ENCODE measurements at regions not wholly inside any gene's neighbourhood (a gene's known extent, or its start where the extent isn't known, plus 50 kb on each side); places are given as distances from the start of the nearest gene placed in this dataset.
A peak's percentile ranks its signal among the peaks of the same experiment; 100 is the strongest.

DNA sequence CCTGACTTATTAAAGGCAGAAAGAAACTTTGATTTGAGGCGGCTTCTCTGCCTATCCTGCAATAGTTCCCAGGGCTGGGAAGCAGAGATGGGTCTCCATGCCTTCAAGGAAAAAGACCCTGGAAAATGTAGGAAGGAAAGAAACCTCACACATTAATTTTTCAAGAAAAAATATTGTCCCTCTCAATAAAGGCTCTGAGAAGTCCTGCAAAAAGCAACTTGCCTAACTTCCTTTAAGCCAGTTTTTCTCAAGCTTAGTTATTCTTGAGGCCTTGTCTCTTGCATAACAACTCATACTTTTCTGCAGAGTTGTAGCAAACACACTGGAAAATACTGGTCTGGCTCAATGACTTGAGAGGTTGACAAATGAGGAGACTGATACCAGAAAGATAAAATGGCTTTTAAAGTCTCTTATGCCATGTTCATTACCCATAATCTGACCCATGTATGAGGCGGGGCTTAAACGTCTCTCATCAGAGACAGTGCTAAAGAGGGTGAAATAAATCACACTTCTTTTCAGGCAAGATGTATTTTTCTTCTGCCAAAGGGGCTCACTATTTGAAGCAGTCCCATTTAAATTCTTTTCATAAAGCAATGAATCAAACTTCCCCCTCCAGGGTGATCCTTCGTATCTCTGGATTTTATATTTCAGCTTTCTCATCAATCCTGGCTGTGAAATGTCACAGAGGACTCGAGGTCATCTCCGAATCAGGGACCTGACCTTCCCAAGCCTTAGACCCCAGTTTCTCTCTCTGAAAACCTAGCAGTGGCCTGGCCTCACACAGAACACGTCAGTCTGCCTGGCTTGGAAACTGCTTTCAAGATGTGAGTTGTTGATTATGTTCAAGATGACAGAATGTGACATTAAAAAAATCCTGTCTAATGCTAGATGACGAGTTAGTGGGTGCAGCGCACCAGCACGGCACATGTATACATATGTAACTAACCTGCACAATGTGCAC, 82.3 kb upstream of the KCNG1 start:
- Histone ChIP-seq H3K4me3 (ENCODE audit: low read length) (no peak overlapping the region), H3K79me2 (ENCODE audit: low read length) (no peaks in the 10 kb centered on the region), H3K36me3 (ENCODE audit: insufficient read depth, low read length) (no peaks in the 10 kb centered on the region), H3K27me3 (ENCODE audit: low read length) (no peaks in the 10 kb centered on the region), H2AFZ (ENCODE audit: low read length) (no peak overlapping the region), H3K9me3 (ENCODE audit: low read length) (no peaks in the 10 kb centered on the region), H3K9me2 (replicated peaks; ENCODE audit: insufficient read depth, low read length) (no peaks in the 10 kb centered on the region), H4K20me1 (ENCODE audit: insufficient read depth, low read depth, low read length) (no peaks in the 10 kb centered on the region), H3K9ac (ENCODE audit: low read length) (no peak overlapping the region), H3K27ac (ENCODE audit: low read length) (no peak overlapping the region), H3K4me2 (ENCODE audit: low read depth, low read length, poor library complexity, severe bottlenecking) (no peak overlapping the region), H3K4me1 (ENCODE audit: low read length) (no peaks in the 10 kb centered on the region)
- no peak for DNase-seq

DNA sequence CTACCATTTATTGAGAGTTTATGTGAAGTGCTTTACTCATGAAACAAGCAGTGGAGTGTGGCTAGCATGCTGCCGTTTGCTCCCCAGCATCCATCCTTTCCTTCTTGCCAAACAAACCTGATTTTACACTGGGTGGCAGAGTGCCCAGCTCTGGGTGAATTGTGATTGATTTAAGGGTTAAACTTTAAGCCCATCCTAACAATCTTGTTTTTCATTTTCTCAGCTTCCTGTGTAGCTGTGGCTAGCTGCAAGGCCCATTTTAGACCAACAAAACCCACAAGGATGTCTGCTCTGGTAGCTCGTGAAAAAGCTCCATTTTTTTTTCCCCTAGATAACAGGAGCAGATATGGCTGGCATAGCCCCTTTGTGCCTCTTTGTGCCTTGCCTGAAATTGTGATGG, 77.7 kb upstream of the KCNG1 start:
- H2AFZ ChIP-seq (ENCODE audit: low read length), result no peak overlapping the region
- no peak overlapping the region for H3K4me3 ChIP-seq (ENCODE audit: low read length)

DNA sequence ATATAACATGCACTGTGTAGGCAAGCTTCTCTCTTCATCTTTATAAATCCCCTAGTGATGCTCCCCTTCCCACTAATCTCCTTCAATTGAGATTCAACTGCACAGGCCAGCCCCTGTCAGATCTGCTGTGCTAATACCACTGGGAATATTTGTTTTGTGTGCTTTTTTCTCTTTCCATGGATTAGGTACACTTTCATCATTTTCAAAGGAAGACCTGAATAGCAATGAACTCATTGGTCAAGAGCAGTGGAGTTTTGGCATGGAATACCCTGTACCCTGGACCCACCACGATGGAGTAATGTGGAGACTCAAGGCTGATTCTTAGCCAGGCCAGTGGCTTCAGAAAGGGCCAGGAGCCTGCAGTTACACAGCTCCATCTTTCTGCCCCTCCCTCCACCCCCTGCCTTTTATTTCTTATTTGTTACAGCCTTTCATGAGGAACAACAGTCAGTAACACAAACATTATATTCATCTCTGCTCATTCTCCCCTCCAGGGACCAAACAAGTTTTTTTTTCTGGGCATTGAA, 75.4 kb upstream of the KCNG1 start:
- no peaks in the 10 kb centered on the region for H4K20me1 ChIP-seq (ENCODE audit: insufficient read depth, low read depth, low read length)
- H3K27me3 ChIP-seq (ENCODE audit: low read length), result no peaks in the 10 kb centered on the region
- no peak overlapping the region for H3K27ac ChIP-seq (ENCODE audit: low read length)
- DNase-seq, result no peak
- no peaks in the 10 kb centered on the region for H3K36me3 ChIP-seq (ENCODE audit: insufficient read depth, low read length)
- H3K4me2 ChIP-seq (ENCODE audit: low read depth, low read length, poor library complexity, severe bottlenecking), result no peak overlapping the region
- no peaks in the 10 kb centered on the region for H3K79me2 ChIP-seq (ENCODE audit: low read length)
- H3K9ac ChIP-seq (ENCODE audit: low read length), result no peak overlapping the region
- no peaks in the 10 kb centered on the region for H3K9me2 ChIP-seq (replicated peaks; ENCODE audit: insufficient read depth, low read length)
- no peaks in the 10 kb centered on the region for H3K4me1 ChIP-seq (ENCODE audit: low read length)
- H3K9me3 ChIP-seq (ENCODE audit: low read length), result no peaks in the 10 kb centered on the region
- H3K4me3 ChIP-seq (ENCODE audit: low read length), result no peak overlapping the region
- no peak overlapping the region for H2AFZ ChIP-seq (ENCODE audit: low read length)

More for the DNA sequence above, 77.7 kb upstream of the KCNG1 start:
- no peak for DNase-seq
- Histone ChIP-seq H3K36me3 (ENCODE audit: insufficient read depth, low read length) (no peaks in the 10 kb centered on the region), H4K20me1 (ENCODE audit: insufficient read depth, low read depth, low read length) (no peaks in the 10 kb centered on the region), H3K9me2 (replicated peaks; ENCODE audit: insufficient read depth, low read length) (no peaks in the 10 kb centered on the region), H3K27me3 (ENCODE audit: low read length) (no peaks in the 10 kb centered on the region), H3K27ac (ENCODE audit: low read length) (no peak overlapping the region), H3K9ac (ENCODE audit: low read length) (no peak overlapping the region), H3K4me1 (ENCODE audit: low read length) (no peaks in the 10 kb centered on the region), H3K9me3 (ENCODE audit: low read length) (no peaks in the 10 kb centered on the region), H3K79me2 (ENCODE audit: low read length) (no peaks in the 10 kb centered on the region), H3K4me2 (ENCODE audit: low read depth, low read length, poor library complexity, severe bottlenecking) (no peak overlapping the region)

DNA sequence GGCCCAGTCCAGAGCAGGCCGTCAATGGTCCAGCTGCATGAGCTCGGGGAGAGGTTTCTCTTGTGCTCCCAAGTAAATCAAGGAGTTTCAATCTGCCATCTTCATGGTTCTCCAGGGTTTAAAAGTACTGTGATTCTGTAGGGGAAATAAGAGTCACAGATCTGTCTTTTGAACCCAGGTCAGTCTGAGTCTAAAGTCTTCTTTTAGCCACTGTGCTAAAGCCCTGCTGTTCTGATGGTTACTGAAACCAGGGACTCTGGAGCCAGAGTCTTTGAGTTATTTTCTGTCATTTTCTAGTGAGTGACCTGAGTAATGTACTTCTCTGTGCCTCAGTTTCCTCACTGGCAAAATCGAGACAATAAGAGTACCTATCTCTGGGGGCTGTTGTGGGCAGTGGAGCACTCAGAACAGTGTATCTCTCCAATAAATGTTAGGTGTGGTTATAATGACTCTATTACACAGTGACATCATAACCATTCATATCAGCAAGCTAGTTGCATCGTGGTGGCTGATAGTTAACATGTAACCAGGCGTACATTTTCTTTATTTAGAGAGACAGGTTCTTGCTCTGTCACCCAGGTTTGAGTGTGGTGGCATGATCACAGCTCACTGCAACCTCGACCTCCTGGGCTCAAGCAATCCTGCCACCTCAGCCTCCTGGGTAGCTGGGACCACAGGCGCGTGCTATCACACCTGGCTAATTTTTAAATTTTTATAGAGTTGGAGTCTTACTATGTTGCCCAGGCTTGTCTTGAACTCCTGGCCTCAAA, 74.6 kb upstream of the KCNG1 start:
- no peak overlapping the region for H3K27ac ChIP-seq (ENCODE audit: low read length)
- H4K20me1 ChIP-seq (ENCODE audit: insufficient read depth, low read depth, low read length), result no peaks in the 10 kb centered on the region

DNA sequence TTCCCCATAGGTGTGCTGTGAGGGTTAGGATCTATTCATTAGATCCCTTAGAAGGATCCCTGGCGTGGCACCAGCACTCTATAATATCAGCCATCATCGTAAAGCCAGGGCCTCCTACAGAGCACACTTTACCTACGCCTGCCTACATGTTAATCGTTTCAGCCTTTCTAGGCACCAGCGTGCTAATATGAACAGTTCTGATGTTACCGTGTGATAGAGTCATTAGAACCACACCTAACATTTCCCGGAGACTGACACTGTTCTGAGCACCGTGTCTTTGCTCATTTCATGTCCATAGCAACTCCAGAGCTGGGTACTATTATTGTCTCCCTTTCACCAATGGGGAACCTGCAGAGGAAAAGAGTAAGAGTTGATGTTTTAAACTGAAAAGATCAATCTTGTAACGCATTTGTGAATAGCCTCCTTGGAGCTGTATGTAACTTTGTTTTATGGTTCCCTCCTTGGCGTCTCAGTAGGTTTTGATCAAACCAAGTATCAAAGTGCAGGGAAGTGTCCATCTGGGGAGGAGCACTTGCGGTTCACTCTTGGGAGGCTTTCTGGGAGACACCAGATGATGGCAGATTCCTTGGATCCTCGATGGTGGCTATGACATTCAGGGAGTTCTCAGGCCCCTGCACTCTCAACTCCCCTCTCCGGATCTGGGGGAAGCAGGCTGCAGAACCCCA, 73.8 kb upstream of the KCNG1 start:
- no peaks in the 10 kb centered on the region for H4K20me1 ChIP-seq (ENCODE audit: insufficient read depth, low read depth, low read length)
- no peaks in the 10 kb centered on the region for H3K27me3 ChIP-seq (ENCODE audit: low read length)
- no peaks in the 10 kb centered on the region for H3K36me3 ChIP-seq (ENCODE audit: insufficient read depth, low read length)
- H3K79me2 ChIP-seq (ENCODE audit: low read length), result no peaks in the 10 kb centered on the region
- H2AFZ ChIP-seq (ENCODE audit: low read length), result no peak overlapping the region
- H3K4me1 ChIP-seq (ENCODE audit: low read length), result no peaks in the 10 kb centered on the region
- no peak overlapping the region for H3K4me3 ChIP-seq (ENCODE audit: low read length)
- H3K9ac ChIP-seq (ENCODE audit: low read length), result no peak overlapping the region
- DNase-seq, result no peak
- H3K9me2 ChIP-seq (replicated peaks; ENCODE audit: insufficient read depth, low read length), result no peaks in the 10 kb centered on the region
- no peaks in the 10 kb centered on the region for H3K9me3 ChIP-seq (ENCODE audit: low read length)
- no peak overlapping the region for H3K4me2 ChIP-seq (ENCODE audit: low read depth, low read length, poor library complexity, severe bottlenecking)
- H3K27ac ChIP-seq (ENCODE audit: low read length), result no peak overlapping the region

More for the DNA sequence above, 74.6 kb upstream of the KCNG1 start:
- no peak overlapping the region for H3K9ac ChIP-seq (ENCODE audit: low read length)
- no peaks in the 10 kb centered on the region for H3K9me3 ChIP-seq (ENCODE audit: low read length)
- no peak for DNase-seq
- H3K79me2 ChIP-seq (ENCODE audit: low read length), result no peaks in the 10 kb centered on the region
- no peaks in the 10 kb centered on the region for H3K4me1 ChIP-seq (ENCODE audit: low read length)
- H3K9me2 ChIP-seq (replicated peaks; ENCODE audit: insufficient read depth, low read length), result no peaks in the 10 kb centered on the region
- no peak overlapping the region for H2AFZ ChIP-seq (ENCODE audit: low read length)
- H3K36me3 ChIP-seq (ENCODE audit: insufficient read depth, low read length), result no peaks in the 10 kb centered on the region
- H3K27me3 ChIP-seq (ENCODE audit: low read length), result no peaks in the 10 kb centered on the region
- H3K4me3 ChIP-seq (ENCODE audit: low read length), result no peak overlapping the region
- no peak overlapping the region for H3K4me2 ChIP-seq (ENCODE audit: low read depth, low read length, poor library complexity, severe bottlenecking)

DNA sequence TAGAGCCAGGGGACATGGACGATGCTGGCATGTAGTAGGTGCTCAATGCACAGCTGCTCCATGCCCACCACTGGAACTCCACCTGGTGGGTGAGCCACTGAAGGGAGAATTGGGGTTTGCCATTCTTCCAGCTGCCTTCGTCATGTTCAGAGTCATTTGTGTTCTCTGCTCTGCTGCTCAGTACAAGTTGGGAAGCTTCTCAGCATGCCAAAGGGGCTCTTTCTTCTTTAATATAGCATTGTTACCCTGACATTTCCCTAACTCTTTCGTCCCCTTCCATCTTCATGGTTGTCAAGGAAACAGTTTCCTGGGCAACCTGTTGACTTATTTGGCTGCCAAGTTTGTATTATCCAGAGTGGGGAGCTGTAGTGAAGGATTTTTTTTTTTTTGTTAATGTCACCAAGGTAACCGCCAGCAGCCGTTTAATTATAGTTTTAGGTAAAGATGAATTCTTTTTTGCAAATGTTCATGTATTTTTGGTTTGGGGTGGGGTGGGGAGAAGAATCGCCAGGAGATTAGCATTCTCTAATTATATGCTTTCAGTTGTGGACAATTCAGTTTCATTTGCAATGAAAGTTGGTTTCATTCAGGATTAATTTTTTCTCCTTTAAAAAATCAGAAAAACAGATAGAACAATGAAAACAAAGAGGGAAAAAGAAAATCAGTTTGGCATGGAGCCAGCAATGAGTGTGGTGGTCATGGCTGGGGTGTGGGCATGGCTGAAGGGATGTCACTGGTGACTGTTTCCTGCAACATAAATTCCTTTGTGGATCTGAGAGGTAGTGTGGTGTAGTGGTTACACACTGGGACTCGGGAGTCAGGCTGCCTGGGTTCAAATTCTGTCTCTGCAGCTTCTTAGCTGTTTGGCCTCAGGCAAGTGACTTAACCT, 73.0 kb upstream of the KCNG1 start:
- Histone ChIP-seq H3K9ac (ENCODE audit: low read length) (no peak overlapping the region), H2AFZ (ENCODE audit: low read length) (no peak overlapping the region), H3K4me2 (ENCODE audit: low read depth, low read length, poor library complexity, severe bottlenecking) (no peak overlapping the region), H3K27me3 (ENCODE audit: low read length) (no peaks in the 10 kb centered on the region), H3K4me1 (ENCODE audit: low read length) (no peaks in the 10 kb centered on the region), H3K36me3 (ENCODE audit: insufficient read depth, low read length) (no peaks in the 10 kb centered on the region), H3K4me3 (ENCODE audit: low read length) (no peak overlapping the region), H3K9me2 (replicated peaks; ENCODE audit: insufficient read depth, low read length) (no peaks in the 10 kb centered on the region), H4K20me1 (ENCODE audit: insufficient read depth, low read depth, low read length) (no peaks in the 10 kb centered on the region), H3K79me2 (ENCODE audit: low read length) (no peaks in the 10 kb centered on the region), H3K27ac (ENCODE audit: low read length) (no peak overlapping the region), H3K9me3 (ENCODE audit: low read length) (no peaks in the 10 kb centered on the region)
- DNase-seq, result peak; percentile 53

DNA sequence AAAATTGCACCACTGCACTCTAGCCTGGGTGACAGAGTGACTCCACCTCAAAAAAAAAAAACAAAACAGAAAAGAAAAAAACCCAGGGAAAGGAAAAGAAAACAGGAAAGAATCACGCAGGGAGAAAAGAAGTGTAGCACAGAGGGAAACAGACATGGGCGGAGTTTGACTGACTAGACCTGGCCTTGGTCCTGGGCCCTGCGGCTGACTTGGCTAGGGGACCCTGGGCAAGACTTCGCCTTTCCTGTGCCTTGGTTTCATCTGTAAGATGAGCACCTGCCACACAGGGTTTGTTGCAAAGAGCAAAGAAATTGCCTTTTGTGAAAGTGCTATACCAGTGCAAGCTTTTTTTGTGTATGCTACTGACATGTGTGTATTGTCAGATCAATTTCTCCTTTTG, 71.3 kb upstream of the KCNG1 start:
- Histone ChIP-seq H2AFZ (ENCODE audit: low read length) (no peak overlapping the region), H3K27me3 (ENCODE audit: low read length) (no peaks in the 10 kb centered on the region), H3K9me2 (replicated peaks; ENCODE audit: insufficient read depth, low read length) (no peaks in the 10 kb centered on the region), H3K27ac (ENCODE audit: low read length) (no peak overlapping the region), H3K9ac (ENCODE audit: low read length) (no peak overlapping the region), H3K4me2 (ENCODE audit: low read depth, low read length, poor library complexity, severe bottlenecking) (no peak overlapping the region), H4K20me1 (ENCODE audit: insufficient read depth, low read depth, low read length) (no peaks in the 10 kb centered on the region), H3K9me3 (ENCODE audit: low read length) (no peaks in the 10 kb centered on the region), H3K36me3 (ENCODE audit: insufficient read depth, low read length) (no peaks in the 10 kb centered on the region), H3K4me3 (ENCODE audit: low read length) (no peak overlapping the region), H3K79me2 (ENCODE audit: low read length) (no peaks in the 10 kb centered on the region), H3K4me1 (ENCODE audit: low read length) (no peaks in the 10 kb centered on the region)
- DNase-seq, result no peak

Measured in Karpas-422 (cell line).